Endodermal cell (in vitro differentiated cells): ENCODE measurements at regions not wholly inside any gene's neighbourhood (a gene's known extent, or its start where the extent isn't known, plus 50 kb on each side); places are given as distances from the start of the nearest gene placed in this dataset.

Experiments used
- DNase-seq: peaks from one replicate; pipeline ENCODE4 v3.0.0-alpha.2; 2017
- H3K27ac ChIP-seq: 2 replicates; pipeline ENCODE4 v1.5.1; 2013; ENCODE audit warnings: mild to moderate bottlenecking, low read depth, low read length, moderate library complexity
- H3K27me3 ChIP-seq: 2 replicates; pipeline ENCODE4 v1.6.1; 2013; ENCODE audit warnings: mild to moderate bottlenecking, low read length, moderate library complexity; ENCODE audit not compliant: insufficient read depth, control insufficient read depth, poor library complexity, severe bottlenecking
- H3K36me3 ChIP-seq: 2 replicates; pipeline ENCODE4 v1.7.0; 2013; ENCODE audit warnings: mild to moderate bottlenecking, low read length, moderate library complexity; ENCODE audit not compliant: control insufficient read depth, insufficient read depth
- H3K4me1 ChIP-seq: one replicate; pipeline ENCODE4 v1.7.0; 2013; ENCODE audit warnings: low read length; ENCODE audit not compliant: control insufficient read depth, insufficient read depth
- H3K4me3 ChIP-seq: 2 replicates; pipeline ENCODE4 v1.5.1; 2013; ENCODE audit warnings: mild to moderate bottlenecking, low read length, moderate library complexity
- H3K9ac ChIP-seq: 2 replicates; pipeline ENCODE4 v1.6.1; 2013; ENCODE audit warnings: mild to moderate bottlenecking, low read length, moderate library complexity; ENCODE audit not compliant: poor library complexity, severe bottlenecking; ENCODE audit errors: extremely low read depth
- H3K9me3 ChIP-seq: 2 replicates; pipeline ENCODE4 v1.6.1; 2013; ENCODE audit warnings: mild to moderate bottlenecking, low read length, moderate library complexity; ENCODE audit not compliant: control insufficient read depth
- H3K27ac Mint-ChIP-seq: 2 replicates; pipeline ENCODE4 v1.8.0; 2020; ENCODE audit warnings: mixed read lengths
- H3K27me3 Mint-ChIP-seq: 2 replicates; pipeline ENCODE4 v1.8.0; 2021; ENCODE audit warnings: mild to moderate bottlenecking, mixed read lengths; ENCODE audit not compliant: insufficient read depth
- H3K36me3 Mint-ChIP-seq: 2 replicates; pipeline ENCODE4 v1.8.0; 2020; ENCODE audit warnings: low read depth, mixed read lengths
- H3K4me1 Mint-ChIP-seq: 2 replicates; pipeline ENCODE4 v1.8.0; 2020; ENCODE audit warnings: mixed read lengths
- H3K4me3 Mint-ChIP-seq: 2 replicates; pipeline ENCODE4 v1.8.0; 2020; ENCODE audit warnings: mild to moderate bottlenecking, moderate library complexity, mixed read lengths
- H3K9me3 Mint-ChIP-seq: 2 replicates; pipeline ENCODE4 v1.8.0; 2020; ENCODE audit warnings: mild to moderate bottlenecking, mixed read lengths
- WGBS, 2 experiments: methylation state at CpG; one replicate each; pipeline versions ENCODE4 v1.1.5 to v1.1.7; 2013; ENCODE audit warnings: missing lambda C conversion rate in 2 of 2, mixed read lengths in 1 of 2; ENCODE audit not compliant: insufficient coverage in 1 of 2, insufficient read length in 1 of 2; 5-methylcytosine and 5-hydroxymethylcytosine counted together
- TF ChIP-seq, protein P1 (sequence below): fragments of 200-600 bp; sonication (generic); conservative IDR thresholded peaks from 2 replicates; pipeline ENCODE4 v1.5.0; 2021; ENCODE audit warnings: antibody characterized with exemption, mild to moderate bottlenecking

DNA sequence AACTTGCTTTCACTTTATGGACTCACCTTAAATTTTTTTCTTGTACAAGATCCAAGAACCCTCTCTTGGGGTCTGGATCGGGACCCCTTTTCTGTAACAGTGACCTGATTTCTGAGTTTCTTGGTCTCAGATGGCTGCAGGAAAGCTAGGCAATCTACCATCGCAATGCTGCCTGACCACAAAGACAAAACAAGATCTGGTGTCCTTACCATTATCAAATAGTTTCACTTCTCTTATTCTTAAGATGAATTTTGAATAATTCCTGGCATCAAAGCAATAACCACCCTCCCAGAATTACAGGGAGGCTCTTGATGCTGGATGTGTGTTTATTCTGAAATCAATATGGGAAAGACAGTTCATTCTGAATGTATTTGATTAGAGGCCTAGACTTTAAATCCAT lies 77.4 kb upstream of the FRMD4A start:
- Histone ChIP-seq H3K27me3 (no peaks in the 10 kb centered on the region), H3K9ac (no peak overlapping the region), H3K27ac (no peak overlapping the region), H3K36me3 (no peaks in the 10 kb centered on the region), H3K4me3 (peak overlapping the region; percentile 29), H3K9me3 (no peaks in the 10 kb centered on the region), H3K4me1 (peaks cover 11% of the 10 kb centered on the region)
- TF ChIP-seq, protein P1, sequence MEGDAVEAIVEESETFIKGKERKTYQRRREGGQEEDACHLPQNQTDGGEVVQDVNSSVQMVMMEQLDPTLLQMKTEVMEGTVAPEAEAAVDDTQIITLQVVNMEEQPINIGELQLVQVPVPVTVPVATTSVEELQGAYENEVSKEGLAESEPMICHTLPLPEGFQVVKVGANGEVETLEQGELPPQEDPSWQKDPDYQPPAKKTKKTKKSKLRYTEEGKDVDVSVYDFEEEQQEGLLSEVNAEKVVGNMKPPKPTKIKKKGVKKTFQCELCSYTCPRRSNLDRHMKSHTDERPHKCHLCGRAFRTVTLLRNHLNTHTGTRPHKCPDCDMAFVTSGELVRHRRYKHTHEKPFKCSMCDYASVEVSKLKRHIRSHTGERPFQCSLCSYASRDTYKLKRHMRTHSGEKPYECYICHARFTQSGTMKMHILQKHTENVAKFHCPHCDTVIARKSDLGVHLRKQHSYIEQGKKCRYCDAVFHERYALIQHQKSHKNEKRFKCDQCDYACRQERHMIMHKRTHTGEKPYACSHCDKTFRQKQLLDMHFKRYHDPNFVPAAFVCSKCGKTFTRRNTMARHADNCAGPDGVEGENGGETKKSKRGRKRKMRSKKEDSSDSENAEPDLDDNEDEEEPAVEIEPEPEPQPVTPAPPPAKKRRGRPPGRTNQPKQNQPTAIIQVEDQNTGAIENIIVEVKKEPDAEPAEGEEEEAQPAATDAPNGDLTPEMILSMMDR = no peak
- no peak overlapping the region for H3K27ac Mint-ChIP-seq
- WGBS, 2 experiments = 71 to 98% methylated on average over 1 to 2 of the region's 2 CpGs
- peaks cover 30% of the 10 kb centered on the region for H3K4me1 Mint-ChIP-seq
- DNase-seq = no peak
- H3K36me3 Mint-ChIP-seq = no peaks in the 10 kb centered on the region
- H3K9me3 Mint-ChIP-seq = no peaks in the 10 kb centered on the region
- H3K4me3 Mint-ChIP-seq = no peak overlapping the region
- peaks cover 3% of the 10 kb centered on the region for H3K27me3 Mint-ChIP-seq

DNA sequence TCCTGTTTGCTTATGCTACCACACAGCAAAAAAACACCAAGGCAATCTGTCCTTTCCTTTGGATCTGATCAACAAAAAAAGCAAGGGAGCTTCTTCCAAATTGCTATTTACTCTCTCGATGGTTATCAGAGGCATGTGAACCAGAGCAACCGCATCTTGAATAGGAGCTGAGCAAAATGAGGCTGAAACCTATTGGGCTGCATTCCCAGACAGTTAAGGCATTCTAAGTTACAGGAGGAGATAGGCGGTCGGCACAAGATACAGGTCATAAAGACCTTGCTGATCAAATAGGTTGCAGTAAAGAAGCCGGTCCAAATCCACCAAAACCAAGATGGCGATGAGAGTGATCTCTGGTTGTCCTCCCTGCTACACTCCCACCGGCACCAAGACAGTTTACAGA lies 76.8 kb upstream of the FRMD4A start:
- Histone ChIP-seq H3K27me3 (no peaks in the 10 kb centered on the region), H3K9me3 (no peaks in the 10 kb centered on the region), H3K4me1 (peaks cover 11% of the 10 kb centered on the region), H3K9ac (no peak overlapping the region), H3K36me3 (no peaks in the 10 kb centered on the region), H3K4me3 (peak overlapping the region; percentile 29), H3K27ac (peak overlapping the region; percentile 18)
- TF ChIP-seq, protein P1 = no peak
- no peaks in the 10 kb centered on the region for H3K9me3 Mint-ChIP-seq
- H3K4me3 Mint-ChIP-seq = no peak overlapping the region
- peak overlapping the region; percentile 81 for H3K27ac Mint-ChIP-seq
- peaks cover 31% of the 10 kb centered on the region for H3K4me1 Mint-ChIP-seq
- H3K27me3 Mint-ChIP-seq = peaks cover 3% of the 10 kb centered on the region
- H3K36me3 Mint-ChIP-seq = no peaks in the 10 kb centered on the region
- WGBS, 2 experiments = 87 to 94% methylated on average over 6 to 7 of the region's 7 CpGs
- no peak for DNase-seq

DNA sequence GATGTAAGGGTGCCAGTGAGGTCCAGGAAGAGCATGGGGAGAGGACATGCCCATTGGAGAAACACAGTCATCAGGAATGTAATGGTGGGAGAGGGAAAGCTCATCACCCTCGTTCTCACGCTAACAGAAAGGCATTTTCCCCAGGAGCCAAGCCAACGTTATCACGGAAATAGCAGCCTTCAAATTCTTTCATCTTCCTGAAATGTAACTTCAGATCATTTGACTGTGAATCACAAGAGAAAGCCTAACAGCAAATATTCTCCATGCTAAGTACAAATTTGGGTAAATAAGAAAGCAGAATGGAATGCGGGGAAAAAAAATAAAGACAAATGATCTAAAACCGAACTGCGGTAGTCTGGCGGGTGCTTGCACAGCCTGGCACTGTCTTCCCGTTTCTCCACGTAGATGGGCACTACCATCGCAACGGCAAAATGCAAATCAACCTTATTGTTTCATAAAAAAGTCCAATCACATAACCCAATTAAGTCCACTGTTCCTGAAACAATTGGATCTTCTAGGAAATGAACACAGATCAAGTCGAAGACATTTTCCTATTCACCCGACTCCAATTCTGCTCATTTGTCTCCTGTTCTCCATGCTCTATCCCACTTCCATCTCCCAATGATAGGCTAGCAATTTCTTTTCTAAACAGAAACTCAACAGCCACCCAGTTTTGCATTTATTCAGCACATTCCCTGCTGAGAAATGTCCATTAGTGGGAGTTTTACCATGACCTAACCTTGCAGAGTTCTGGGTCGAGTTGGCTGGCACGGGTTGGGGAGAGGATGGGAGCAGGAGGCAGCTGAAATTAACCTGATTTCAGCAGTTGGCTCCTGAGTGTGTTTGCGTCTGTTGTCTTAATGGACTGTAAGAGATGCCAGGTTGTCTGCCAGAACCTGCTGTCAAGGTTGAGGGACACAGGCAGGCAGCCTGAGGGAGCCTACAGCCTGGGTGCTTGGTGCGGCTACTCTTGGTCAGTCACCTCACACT lies 74.6 kb upstream of the FRMD4A start:
- H3K27ac Mint-ChIP-seq = no peak overlapping the region
- H3K36me3 Mint-ChIP-seq = no peaks in the 10 kb centered on the region
- H3K27me3 Mint-ChIP-seq = peaks cover 3% of the 10 kb centered on the region
- Histone ChIP-seq H3K4me1 (peaks cover 11% of the 10 kb centered on the region), H3K36me3 (no peaks in the 10 kb centered on the region), H3K27me3 (no peaks in the 10 kb centered on the region), H3K4me3 (no peak overlapping the region), H3K9ac (no peak overlapping the region), H3K9me3 (no peaks in the 10 kb centered on the region), H3K27ac (no peak overlapping the region)
- no peaks in the 10 kb centered on the region for H3K9me3 Mint-ChIP-seq
- 94 to 98% methylated on average over 12 to 18 of the region's 18 CpGs for WGBS, 2 experiments
- no peak for DNase-seq
- peaks cover 33% of the 10 kb centered on the region for H3K4me1 Mint-ChIP-seq
- TF ChIP-seq, protein P1 = no peak
- H3K4me3 Mint-ChIP-seq = no peak overlapping the region
